ENCODE measurements at regions not wholly inside any gene's neighbourhood (a gene's known extent, or its start where the extent isn't known, plus 50 kb on each side); places are given as distances from the start of the nearest gene placed in this dataset.

DNA sequence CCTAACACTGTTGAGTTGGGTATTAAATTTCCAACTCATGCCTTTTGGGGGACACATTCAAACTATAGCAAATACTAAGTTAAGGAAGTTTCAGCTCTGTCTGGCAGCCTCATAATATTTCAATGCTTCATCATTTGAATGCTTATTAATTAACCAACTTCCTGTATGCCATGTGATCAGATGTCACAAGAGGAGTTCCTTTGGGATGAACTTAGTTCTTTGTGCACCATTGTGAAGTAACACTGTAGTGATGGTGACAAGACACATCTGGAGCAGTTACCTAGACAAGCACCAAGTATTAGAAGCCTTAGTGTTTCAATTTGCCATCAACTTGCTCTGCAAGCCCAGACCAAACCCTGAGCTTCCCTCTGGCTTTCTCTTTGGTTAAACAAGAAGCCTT is 90.7 kb upstream of the IL12B start:
- no peak for DNase-seq (ENCODE audit: low spot score)
- ATAC-seq = no peak

- ATAC-seq (no peak), DNase-seq (ENCODE audit: low spot score) (no peak)
Observed at GRCh38 chr5:159422361-159422760, 92.1 kb upstream of the IL12B start.

GRCh38 chr5:159422910-159423309 is 92.6 kb upstream of the IL12B start:
- DNase-seq (ENCODE audit: low spot score) (no peak), ATAC-seq (no peak)

- no peak for ATAC-seq
- no peak for DNase-seq (ENCODE audit: low spot score)
Observed at GRCh38 chr5:159424123-159424522, 93.8 kb upstream of the IL12B start.

- no peak for ATAC-seq
- DNase-seq (ENCODE audit: low spot score) = no peak
Observed at GRCh38 chr5:159426694-159427093, 96.4 kb upstream of the IL12B start.

GRCh38 chr5:159427180-159428012 is 97.1 kb upstream of the IL12B start:
- DNase-seq (ENCODE audit: low spot score) (no peak), ATAC-seq (no peak)

DNA sequence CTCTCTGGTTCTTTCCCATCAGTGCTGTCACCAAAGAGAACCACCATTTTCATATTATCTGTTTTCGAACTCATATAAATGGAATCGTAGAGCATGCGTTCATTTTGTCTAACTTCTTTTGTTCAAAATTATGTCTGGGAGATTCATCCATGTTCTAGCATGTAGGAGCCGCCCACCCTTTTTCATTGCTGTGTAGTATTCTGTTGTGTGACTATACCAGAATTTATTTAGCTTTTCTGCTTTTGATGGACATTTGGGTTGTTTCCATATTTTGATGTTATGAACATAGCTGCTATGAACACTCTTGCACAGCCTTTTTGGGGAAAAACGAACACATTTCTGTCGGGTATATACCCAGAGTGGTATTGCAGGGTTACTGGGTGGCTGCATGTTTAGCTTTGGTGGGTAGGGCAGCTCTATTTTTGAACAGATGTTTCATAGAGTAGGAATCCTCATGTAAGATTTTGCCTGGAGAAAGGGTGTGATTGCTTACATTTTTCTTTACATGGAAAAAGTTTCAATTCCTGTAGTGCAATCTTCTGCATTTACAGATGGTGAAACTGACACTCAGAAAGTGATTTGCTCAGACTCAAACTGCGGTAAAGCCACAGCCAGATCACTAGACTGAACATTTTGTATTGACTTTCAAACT is 100.2 kb upstream of the IL12B start:
- no peak for ATAC-seq
- DNase-seq (ENCODE audit: low spot score) = no peak

GRCh38 chr5:159435855-159436254 is 105.6 kb upstream of the IL12B start:
- no peak for ATAC-seq

DNA sequence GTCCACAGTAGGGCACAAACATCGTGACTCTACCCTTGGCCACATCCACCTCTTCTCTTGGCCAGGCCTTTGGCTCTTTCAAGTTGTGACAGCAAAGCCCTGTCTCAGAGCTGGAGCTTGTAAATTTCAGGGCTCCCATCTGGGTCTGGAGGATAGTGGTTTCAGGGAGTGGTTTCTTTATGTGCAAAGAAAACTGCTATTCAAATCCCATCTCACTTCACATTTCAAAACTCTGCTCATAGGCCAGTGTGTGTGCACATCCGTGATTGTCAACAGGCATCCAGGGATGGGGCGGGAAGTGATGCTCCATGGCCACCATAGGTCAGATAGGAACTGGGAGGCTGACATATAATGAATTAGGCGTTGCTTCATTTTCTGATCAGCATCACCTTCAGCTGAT is 107.8 kb upstream of the IL12B start:
- ATAC-seq = no peak
- DNase-seq (ENCODE audit: low spot score) = no peak

More at GRCh38 chr5:159435855-159436254, 105.6 kb upstream of the IL12B start:
- no peak for DNase-seq (ENCODE audit: low spot score)

GRCh38 chr5:159439002-159439401 is 108.7 kb upstream of the IL12B start:
- no peak for DNase-seq (ENCODE audit: low spot score)
- no peak for ATAC-seq

- DNase-seq (ENCODE audit: low spot score) (no peak), ATAC-seq (no peak)
Observed at GRCh38 chr5:159440235-159440634, 109.9 kb upstream of the IL12B start.

GRCh38 chr5:159440968-159441367 is 110.7 kb upstream of the IL12B start:
- no peak for ATAC-seq

DNA sequence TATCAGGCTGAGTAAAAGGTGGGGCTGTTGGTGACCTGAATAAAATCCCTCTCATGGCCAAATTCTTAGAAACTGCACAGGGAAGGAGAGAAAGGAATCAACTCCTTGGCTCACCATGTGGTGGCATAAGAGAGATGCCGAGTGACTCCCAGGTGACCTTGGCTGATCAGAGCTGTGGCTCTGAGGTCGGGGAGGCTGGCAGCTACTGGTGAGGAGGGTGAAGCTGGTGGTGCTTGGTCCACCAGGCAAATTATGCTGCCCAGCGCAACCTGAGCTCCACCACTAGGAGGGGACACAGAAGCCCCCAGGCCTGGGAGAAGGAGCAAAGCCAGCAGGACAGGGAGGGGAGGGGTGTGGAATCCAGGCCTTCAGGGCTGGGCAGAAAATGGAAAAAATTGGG is 111.2 kb upstream of the IL12B start:
- peak; percentile 33 for ATAC-seq
- no peak for DNase-seq (ENCODE audit: low spot score)

More at GRCh38 chr5:159440968-159441367, 110.7 kb upstream of the IL12B start:
- DNase-seq (ENCODE audit: low spot score) = no peak

DNA sequence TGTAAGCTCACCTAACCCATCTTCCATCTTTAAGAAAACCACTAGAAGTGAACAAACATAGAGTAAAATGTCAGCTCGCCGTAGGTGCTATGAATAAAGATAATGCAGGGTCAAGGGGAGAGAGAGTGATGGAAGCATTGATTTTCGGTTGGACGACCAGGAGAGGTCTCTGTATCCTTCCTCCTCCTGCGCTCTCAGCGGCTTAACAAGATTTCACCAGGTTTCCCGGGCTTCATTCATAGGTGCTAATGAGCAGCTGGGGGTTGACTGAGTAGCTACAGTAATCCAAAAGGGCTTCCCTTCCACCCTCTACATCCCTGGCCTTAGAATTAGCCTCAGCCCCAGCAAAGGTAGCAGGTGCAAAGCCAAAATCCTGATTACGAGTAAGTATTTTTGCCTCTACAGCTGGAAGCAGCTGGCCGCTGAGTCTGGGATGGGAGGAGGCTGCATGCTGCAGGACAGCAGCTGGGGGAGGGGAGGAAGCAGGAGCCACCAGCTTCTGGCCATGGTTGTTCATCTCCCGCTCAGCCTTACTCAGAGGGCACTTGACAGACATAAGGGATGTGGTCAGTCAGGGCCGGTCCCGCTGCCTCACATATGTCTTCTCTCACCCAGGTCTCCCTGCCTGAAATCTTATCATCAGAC is 112.0 kb upstream of the IL12B start:
- DNase-seq (ENCODE audit: low spot score) = no peak
- ATAC-seq = no peak

GRCh38 chr5:159444441-159445082 is 114.3 kb upstream of the IL12B start:
- DNase-seq (ENCODE audit: low spot score) (no peak), ATAC-seq (peak; percentile 93)

DNA sequence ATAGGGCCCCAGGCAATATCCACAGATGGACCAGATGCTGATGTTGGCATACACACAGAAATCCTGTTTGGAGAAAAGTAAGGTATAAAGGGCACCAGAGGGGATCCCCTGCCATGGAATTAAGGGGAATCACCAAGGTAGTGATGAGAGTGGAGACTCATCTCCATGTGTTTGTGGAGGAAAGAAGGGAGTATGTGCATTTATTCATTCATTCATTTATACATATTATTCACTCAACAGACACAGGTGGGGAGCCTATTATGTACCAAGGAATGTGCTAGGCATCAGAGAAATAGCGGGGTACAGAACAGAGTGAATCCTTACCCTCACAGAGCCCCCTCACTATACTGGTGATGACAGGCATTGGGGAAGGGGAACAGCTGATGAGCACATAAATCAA is 116.8 kb upstream of the IL12B start:
- no peak for DNase-seq (ENCODE audit: low spot score)
- no peak for ATAC-seq

- no peak for ATAC-seq
- no peak for DNase-seq (ENCODE audit: low spot score)
Observed at GRCh38 chr5:159448841-159449407, 118.6 kb upstream of the IL12B start.

DNA sequence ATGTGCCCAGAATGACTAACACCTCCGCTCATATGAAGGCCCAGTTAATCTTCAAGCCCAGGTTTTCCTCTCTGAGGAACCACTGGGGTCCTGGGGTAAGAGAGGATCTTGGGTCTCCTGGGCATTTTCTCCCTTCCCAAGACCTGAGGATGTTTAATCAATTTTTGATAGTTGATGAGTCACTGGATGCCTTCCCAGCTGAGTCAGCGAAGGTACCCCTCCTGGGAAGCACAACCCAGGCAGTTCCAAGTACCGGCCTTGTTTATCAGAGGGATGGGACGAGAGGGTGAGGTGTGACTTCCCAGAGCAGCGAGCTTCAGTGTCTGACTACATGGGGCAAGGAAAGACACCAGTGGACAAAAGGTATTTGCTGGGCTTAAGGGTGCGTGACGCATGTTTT is 119.6 kb upstream of the IL12B start:
- DNase-seq (ENCODE audit: low spot score) = no peak
- ATAC-seq = no peak

DNA sequence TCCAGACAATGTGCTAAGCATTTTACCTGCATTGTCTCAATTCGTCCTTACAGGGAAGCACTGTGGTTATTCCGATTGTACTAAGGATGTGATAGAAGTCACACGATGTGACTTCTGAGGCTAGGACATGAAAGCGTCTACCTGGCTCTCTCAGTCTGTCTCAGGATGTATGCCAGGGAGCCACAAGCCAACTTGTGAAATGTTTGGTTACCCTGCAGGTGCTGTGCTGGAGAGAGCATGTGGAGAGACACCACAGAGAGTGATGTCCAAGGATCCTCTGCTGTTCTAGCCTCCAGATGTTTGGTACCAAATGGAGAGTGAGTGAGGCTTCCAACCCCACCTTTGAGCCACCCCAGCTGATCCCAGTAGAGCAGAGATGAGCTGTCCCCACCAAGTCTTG is 120.1 kb upstream of the IL12B start:
- DNase-seq (ENCODE audit: low spot score) = no peak
- no peak for ATAC-seq

GRCh38 chr5:159451197-159452052 is 121.1 kb upstream of the IL12B start:
- no peak for DNase-seq (ENCODE audit: low spot score)
- ATAC-seq = peak; percentile 39
